ENCODE measurements at regions not wholly inside any gene's neighbourhood (a gene's known extent, or its start where the extent isn't known, plus 50 kb on each side); places are given as distances from the start of the nearest gene placed in this dataset.

GRCh38 chr6:141261016-141261671 is 871.6 kb upstream of the GJE1 start:
- Mint-ChIP-seq H3K27ac (no peak overlapping the region), H3K27me3 (no peaks in the 10 kb centered on the region), H3K36me3 (ENCODE audit: low read depth) (no peaks in the 10 kb centered on the region), H3K9me3 (ENCODE audit: low read depth) (no peaks in the 10 kb centered on the region), H3K4me1 (peaks cover 2% of the 10 kb centered on the region), H3K4me3 (no peak overlapping the region)
- POLR2A ChIA-PET, result no interaction called here
- intact Hi-C loops (cut with DNase I, micrococcal nuclease), result no loop called here
- no peak for ATAC-seq
- DNase-seq, result no peak
- CTCF ChIA-PET, result no interaction called here

- ChIA-PET POLR2A (no interaction called here), CTCF (no interaction called here)
- Mint-ChIP-seq H3K27me3 (no peaks in the 10 kb centered on the region), H3K4me1 (no peaks in the 10 kb centered on the region), H3K36me3 (ENCODE audit: low read depth) (no peaks in the 10 kb centered on the region), H3K27ac (no peak overlapping the region), H3K4me3 (no peak overlapping the region), H3K9me3 (ENCODE audit: low read depth) (no peaks in the 10 kb centered on the region)
- no peak for DNase-seq
- no peak for ATAC-seq
- intact Hi-C loops (cut with DNase I, micrococcal nuclease), result no loop called here
These were observed 872.1 kb upstream of the GJE1 start for GRCh38 chr6:141260627-141261015.

DNA sequence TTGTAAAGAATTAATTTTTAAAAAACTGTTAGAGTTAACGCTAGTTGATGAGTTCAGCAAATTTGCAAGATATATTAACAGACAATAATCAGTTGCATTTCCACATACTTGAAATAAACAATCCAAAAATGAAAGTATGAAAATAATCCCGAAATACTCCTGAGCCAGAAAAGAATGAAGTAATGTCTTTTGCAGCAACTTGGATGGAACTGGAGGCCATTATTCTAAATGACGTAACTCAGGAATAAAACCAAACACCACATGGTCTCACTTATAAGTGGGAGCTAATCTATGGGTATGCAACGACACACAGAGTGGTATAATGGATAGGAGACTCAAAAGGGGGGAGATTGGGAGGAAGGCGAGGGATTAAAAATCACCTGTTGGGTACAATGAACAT is 872.9 kb upstream of the GJE1 start:
- H3K4me1 Mint-ChIP-seq, result no peaks in the 10 kb centered on the region
- DNase-seq (no peak), ATAC-seq (no peak)
- H3K27ac Mint-ChIP-seq, result no peak overlapping the region
- CTCF ChIA-PET, result no interaction called here
- H3K4me3 Mint-ChIP-seq, result no peak overlapping the region
- intact Hi-C loops (cut with DNase I, micrococcal nuclease), result no loop called here
- POLR2A ChIA-PET, result no interaction called here
- H3K9me3 Mint-ChIP-seq (ENCODE audit: low read depth), result no peaks in the 10 kb centered on the region
- no peaks in the 10 kb centered on the region for H3K36me3 Mint-ChIP-seq (ENCODE audit: low read depth)
- no peaks in the 10 kb centered on the region for H3K27me3 Mint-ChIP-seq

DNA sequence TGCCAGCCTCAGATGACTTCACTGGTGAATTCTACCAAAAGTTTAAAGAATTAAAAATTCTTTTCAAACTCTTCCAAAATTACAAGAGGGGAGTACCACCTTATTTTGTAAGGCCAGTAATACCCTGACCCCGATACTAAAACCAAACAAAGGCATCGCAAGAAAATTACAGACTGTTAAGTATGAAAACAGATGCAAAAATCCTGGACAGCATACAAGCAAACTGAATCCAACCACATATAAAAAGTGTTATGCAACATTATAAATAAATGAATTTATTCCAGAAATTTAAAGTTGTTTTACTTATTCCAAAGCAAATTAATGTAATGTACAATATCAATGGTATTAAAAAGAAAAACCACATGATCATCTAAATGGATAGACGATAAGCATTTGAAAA is 873.6 kb upstream of the GJE1 start:
- ChIA-PET POLR2A (no interaction called here), CTCF (no interaction called here)
- Mint-ChIP-seq H3K4me3 (no peak overlapping the region), H3K4me1 (no peaks in the 10 kb centered on the region), H3K27me3 (no peaks in the 10 kb centered on the region), H3K9me3 (ENCODE audit: low read depth) (no peaks in the 10 kb centered on the region), H3K36me3 (ENCODE audit: low read depth) (no peaks in the 10 kb centered on the region), H3K27ac (no peak overlapping the region)
- no peak for ATAC-seq
- intact Hi-C loops (cut with DNase I, micrococcal nuclease), result no loop called here
- no peak for DNase-seq

- H3K4me1 Mint-ChIP-seq, result no peaks in the 10 kb centered on the region
- no peak overlapping the region for H3K27ac Mint-ChIP-seq
- intact Hi-C loops (cut with DNase I, micrococcal nuclease), result no loop called here
- H3K36me3 Mint-ChIP-seq (ENCODE audit: low read depth), result no peaks in the 10 kb centered on the region
- ChIA-PET POLR2A (no interaction called here), CTCF (no interaction called here)
- H3K4me3 Mint-ChIP-seq, result no peak overlapping the region
- no peaks in the 10 kb centered on the region for H3K27me3 Mint-ChIP-seq
- ATAC-seq (no peak), DNase-seq (no peak)
- H3K9me3 Mint-ChIP-seq (ENCODE audit: low read depth), result no peaks in the 10 kb centered on the region
These were observed 874.2 kb upstream of the GJE1 start for GRCh38 chr6:141258516-141258915.

DNA sequence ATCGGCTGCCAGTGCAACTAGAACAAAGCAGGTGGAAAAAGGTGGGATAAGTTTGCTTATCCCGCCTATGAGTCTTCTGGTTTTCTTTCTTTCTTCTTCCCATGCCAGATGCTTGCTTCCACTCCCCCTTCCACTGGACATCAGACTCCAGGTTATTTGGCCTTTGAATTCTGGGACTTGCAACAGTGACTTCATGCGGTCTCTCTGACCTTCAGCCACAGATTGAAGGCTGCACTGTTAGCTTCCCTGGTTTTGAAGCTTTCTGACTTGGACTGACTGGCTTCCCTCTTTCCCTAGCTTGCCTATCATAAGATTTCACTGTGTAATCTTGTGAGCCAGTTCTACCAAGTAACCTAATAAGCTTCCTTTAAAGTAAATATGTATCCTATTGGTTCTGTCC is 878.4 kb upstream of the GJE1 start:
- DNase-seq (no peak), ATAC-seq (no peak)
- H3K4me3 Mint-ChIP-seq, result no peak overlapping the region
- ChIA-PET CTCF (interaction anchor here (0.6 kb wide), 1 partner anchor 751 kb away, joined by 4 read pairs; no protein-coding TSS in a partner anchor), POLR2A (no interaction called here)
- intact Hi-C loops (cut with DNase I, micrococcal nuclease), result no loop called here
- H3K27ac Mint-ChIP-seq, result no peak overlapping the region
- H3K27me3 Mint-ChIP-seq, result no peaks in the 10 kb centered on the region
- H3K4me1 Mint-ChIP-seq, result no peaks in the 10 kb centered on the region
- no peaks in the 10 kb centered on the region for H3K9me3 Mint-ChIP-seq (ENCODE audit: low read depth)
- H3K36me3 Mint-ChIP-seq (ENCODE audit: low read depth), result no peaks in the 10 kb centered on the region

- H3K27me3 Mint-ChIP-seq, result no peaks in the 10 kb centered on the region
- intact Hi-C loops (cut with DNase I, micrococcal nuclease), result no loop called here
These were observed 879.7 kb upstream of the GJE1 start for GRCh38 chr6:141252828-141253608.

GRCh38 chr6:141251286-141251685 is 881.4 kb upstream of the GJE1 start:
- ATAC-seq (no peak), DNase-seq (no peak)
- ChIA-PET POLR2A (no interaction called here), CTCF (no interaction called here)
- H3K4me3 Mint-ChIP-seq, result no peak overlapping the region
- intact Hi-C loops (cut with DNase I, micrococcal nuclease), result no loop called here
- no peaks in the 10 kb centered on the region for H3K27me3 Mint-ChIP-seq
- no peaks in the 10 kb centered on the region for H3K9me3 Mint-ChIP-seq (ENCODE audit: low read depth)
- H3K4me1 Mint-ChIP-seq, result no peaks in the 10 kb centered on the region
- no peak overlapping the region for H3K27ac Mint-ChIP-seq
- H3K36me3 Mint-ChIP-seq (ENCODE audit: low read depth), result no peaks in the 10 kb centered on the region

More at GRCh38 chr6:141252828-141253608, 879.7 kb upstream of the GJE1 start:
- Mint-ChIP-seq H3K27ac (no peak overlapping the region), H3K9me3 (ENCODE audit: low read depth) (no peaks in the 10 kb centered on the region), H3K36me3 (ENCODE audit: low read depth) (no peaks in the 10 kb centered on the region), H3K4me1 (no peaks in the 10 kb centered on the region), H3K4me3 (no peak overlapping the region)
- ATAC-seq (no peak), DNase-seq (no peak)
- CTCF ChIA-PET, result interaction anchor here (0.6 kb wide), 1 partner anchor 615 kb away, joined by 3 read pairs; no protein-coding TSS in a partner anchor
- POLR2A ChIA-PET, result no interaction called here

DNA sequence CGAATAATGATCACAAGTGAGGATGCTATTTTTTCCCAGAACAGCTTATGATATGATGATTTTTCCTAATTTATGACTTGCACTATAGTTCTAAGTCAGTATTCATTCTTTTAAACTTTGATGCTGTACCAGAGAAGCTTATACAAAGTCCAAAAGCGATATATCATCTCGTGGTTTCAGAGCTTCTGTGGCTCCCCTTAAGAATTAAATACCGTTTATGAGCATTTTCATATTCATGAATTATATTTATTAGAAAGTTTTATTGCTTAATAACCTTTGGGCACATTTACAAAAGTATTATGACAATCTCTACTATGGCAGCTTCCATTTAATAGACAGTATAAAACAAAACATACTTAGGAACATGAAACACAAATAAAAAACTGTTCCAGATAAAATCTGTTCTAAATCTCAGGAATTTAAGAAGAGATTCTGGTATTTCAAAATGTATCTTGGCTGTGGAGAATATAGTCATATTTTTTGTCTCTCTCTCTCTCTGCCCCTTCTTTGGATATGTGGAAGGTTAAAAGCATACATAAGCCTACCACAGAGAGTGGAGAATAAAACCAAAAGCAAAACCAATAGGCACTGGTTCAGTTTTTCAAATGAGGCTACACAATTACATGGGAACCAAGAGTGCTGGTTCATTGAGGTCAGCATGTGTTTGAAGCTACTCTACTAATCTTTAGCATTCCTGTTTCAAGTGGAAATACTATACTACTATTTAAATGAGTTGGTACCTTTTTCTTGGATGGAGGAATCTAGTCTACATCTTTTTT is 884.5 kb upstream of the GJE1 start:
- intact Hi-C loops (cut with DNase I, micrococcal nuclease), result no loop called here
- H3K36me3 Mint-ChIP-seq (ENCODE audit: low read depth), result no peaks in the 10 kb centered on the region
- no peaks in the 10 kb centered on the region for H3K9me3 Mint-ChIP-seq (ENCODE audit: low read depth)
- no peaks in the 10 kb centered on the region for H3K4me1 Mint-ChIP-seq
- no peak for DNase-seq
- POLR2A ChIA-PET, result no interaction called here
- CTCF ChIA-PET, result no interaction called here
- H3K27me3 Mint-ChIP-seq, result no peaks in the 10 kb centered on the region
- no peak overlapping the region for H3K4me3 Mint-ChIP-seq
- no peak for ATAC-seq
- H3K27ac Mint-ChIP-seq, result no peak overlapping the region

- no peak for DNase-seq
- ChIA-PET POLR2A (no interaction called here), CTCF (no interaction called here)
- Mint-ChIP-seq H3K4me3 (no peak overlapping the region), H3K4me1 (no peaks in the 10 kb centered on the region), H3K27me3 (no peaks in the 10 kb centered on the region), H3K9me3 (ENCODE audit: low read depth) (no peaks in the 10 kb centered on the region), H3K27ac (no peak overlapping the region), H3K36me3 (ENCODE audit: low read depth) (no peaks in the 10 kb centered on the region)
- ATAC-seq, result no peak
- intact Hi-C loops (cut with DNase I, micrococcal nuclease), result no loop called here
These were observed 888.4 kb upstream of the GJE1 start for GRCh38 chr6:141244366-141244765.

GRCh38 chr6:141242957-141243356 is 889.8 kb upstream of the GJE1 start:
- no peaks in the 10 kb centered on the region for H3K4me1 Mint-ChIP-seq
- no peak overlapping the region for H3K4me3 Mint-ChIP-seq
- ChIA-PET CTCF (no interaction called here), POLR2A (no interaction called here)
- ATAC-seq (no peak), DNase-seq (no peak)
- H3K27ac Mint-ChIP-seq, result no peak overlapping the region
- H3K36me3 Mint-ChIP-seq (ENCODE audit: low read depth), result no peaks in the 10 kb centered on the region
- H3K9me3 Mint-ChIP-seq (ENCODE audit: low read depth), result no peaks in the 10 kb centered on the region
- intact Hi-C loops (cut with DNase I, micrococcal nuclease), result no loop called here
- no peaks in the 10 kb centered on the region for H3K27me3 Mint-ChIP-seq

DNA sequence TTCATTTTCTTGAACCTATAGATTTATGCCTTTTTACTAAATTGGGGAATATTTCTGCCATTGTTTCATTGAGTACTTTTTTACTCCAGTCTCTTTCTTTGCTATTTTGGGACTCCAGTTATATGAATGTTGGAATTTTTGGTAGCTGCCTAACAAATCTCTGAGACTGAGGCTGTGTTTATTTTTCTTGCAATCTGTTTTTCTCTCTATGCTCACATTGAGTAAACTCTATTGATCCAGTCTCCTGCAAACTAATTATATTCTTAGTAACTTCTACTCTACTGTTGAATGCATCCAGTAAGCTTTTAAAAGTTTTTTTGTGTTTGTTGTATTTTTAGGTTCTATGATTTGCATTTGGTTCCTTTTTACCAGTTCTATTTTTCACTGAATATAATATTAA is 903.4 kb upstream of the GJE1 start:
- Mint-ChIP-seq H3K9me3 (ENCODE audit: low read depth) (peaks cover 2% of the 10 kb centered on the region), H3K27me3 (no peaks in the 10 kb centered on the region), H3K4me3 (no peak overlapping the region), H3K4me1 (no peaks in the 10 kb centered on the region), H3K36me3 (ENCODE audit: low read depth) (no peaks in the 10 kb centered on the region), H3K27ac (no peak overlapping the region)
- ChIA-PET POLR2A (no interaction called here), CTCF (interaction anchor here (0.6 kb wide), 1 partner anchor 1133 kb away, joined by 3 read pairs; no protein-coding TSS in a partner anchor)
- intact Hi-C loops (cut with DNase I, micrococcal nuclease), result no loop called here
- DNase-seq, result no peak
- ATAC-seq, result no peak
